ENCODE measurements at regions not wholly inside any gene's neighbourhood (a gene's known extent, or its start where the extent isn't known, plus 50 kb on each side); places are given as distances from the start of the nearest gene placed in this dataset.

DNA sequence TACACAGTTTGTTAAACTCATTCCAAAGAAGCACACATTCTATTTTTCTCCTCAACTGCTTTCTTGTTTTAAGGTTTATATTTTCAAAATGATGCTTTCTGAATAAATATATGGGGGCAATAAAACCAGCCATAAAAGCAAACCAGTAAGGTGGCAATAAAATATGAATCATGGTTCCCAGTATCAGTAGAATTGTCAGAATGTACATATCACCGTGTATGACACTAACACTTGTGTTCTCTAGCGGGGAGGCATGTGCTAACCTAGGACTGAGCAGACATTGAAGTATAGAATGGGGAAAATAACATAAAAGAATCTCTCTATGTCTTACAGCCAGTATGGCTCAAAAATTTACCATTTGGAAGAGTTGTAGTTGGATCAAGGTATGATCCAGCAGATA, 329.9 kb upstream of the ISL1 start:
- TF ChIP-seq, protein P1, sequence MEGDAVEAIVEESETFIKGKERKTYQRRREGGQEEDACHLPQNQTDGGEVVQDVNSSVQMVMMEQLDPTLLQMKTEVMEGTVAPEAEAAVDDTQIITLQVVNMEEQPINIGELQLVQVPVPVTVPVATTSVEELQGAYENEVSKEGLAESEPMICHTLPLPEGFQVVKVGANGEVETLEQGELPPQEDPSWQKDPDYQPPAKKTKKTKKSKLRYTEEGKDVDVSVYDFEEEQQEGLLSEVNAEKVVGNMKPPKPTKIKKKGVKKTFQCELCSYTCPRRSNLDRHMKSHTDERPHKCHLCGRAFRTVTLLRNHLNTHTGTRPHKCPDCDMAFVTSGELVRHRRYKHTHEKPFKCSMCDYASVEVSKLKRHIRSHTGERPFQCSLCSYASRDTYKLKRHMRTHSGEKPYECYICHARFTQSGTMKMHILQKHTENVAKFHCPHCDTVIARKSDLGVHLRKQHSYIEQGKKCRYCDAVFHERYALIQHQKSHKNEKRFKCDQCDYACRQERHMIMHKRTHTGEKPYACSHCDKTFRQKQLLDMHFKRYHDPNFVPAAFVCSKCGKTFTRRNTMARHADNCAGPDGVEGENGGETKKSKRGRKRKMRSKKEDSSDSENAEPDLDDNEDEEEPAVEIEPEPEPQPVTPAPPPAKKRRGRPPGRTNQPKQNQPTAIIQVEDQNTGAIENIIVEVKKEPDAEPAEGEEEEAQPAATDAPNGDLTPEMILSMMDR (IDR thresholded peaks at IDR 0.05; ENCODE audit: borderline replicate concordance, extremely low read depth, insufficient read depth), result no peak
- Histone ChIP-seq H3K4me3 (ENCODE audit: low read length in 3 of 3) (no peak overlapping the region), H3K9ac (ENCODE audit: low read length in 3 of 3) (no peak overlapping the region), H3K4me1 (ENCODE audit: control insufficient read depth in 2 of 3, insufficient read depth in 2 of 3, low read depth in 1 of 3, low read length in 3 of 3) (no peaks in the 10 kb centered on the region), H3K36me3 (ENCODE audit: control insufficient read depth in 2 of 3, insufficient read depth in 3 of 3, low read length in 3 of 3) (no peaks in the 10 kb centered on the region), H3K27ac (ENCODE audit: low read depth in 2 of 2, low read length in 2 of 2) (no peak overlapping the region), H3K9me3 (ENCODE audit: control insufficient read depth in 2 of 3, insufficient read depth in 1 of 3, low read length in 3 of 3) (no peaks in the 10 kb centered on the region), H3K27me3 (ENCODE audit: control insufficient read depth, insufficient read depth, low read length) (no peaks in the 10 kb centered on the region)
- intact Hi-C loops (cut with DNase I), result no loop called here
- FAIRE-seq, result no peak
- DNase-seq, result no peak

DNA sequence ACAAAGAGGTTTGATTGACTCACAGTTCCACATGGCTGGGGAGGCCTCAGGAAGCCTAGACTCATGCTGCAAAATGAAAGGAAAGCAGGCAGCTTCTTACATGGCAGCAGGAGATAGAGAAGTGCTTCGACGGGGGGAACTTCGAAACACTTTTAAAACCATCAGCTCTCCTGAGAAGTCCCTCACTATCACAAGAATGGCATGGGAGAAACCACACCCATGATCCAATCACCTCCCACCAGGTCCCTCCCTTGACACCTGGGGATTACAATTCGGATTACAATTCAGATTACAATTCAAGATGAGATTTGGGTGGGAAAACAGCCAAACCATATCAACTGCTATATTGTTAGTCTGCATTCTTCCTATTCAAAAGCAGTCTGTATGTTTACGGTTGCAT, 322.3 kb upstream of the ISL1 start:
- H3K4me3 ChIP-seq (ENCODE audit: low read length in 3 of 3), result no peak overlapping the region
- intact Hi-C loops (cut with DNase I), result no loop called here
- DNase-seq, result no peak
- no peaks in the 10 kb centered on the region for H3K9me3 ChIP-seq (ENCODE audit: control insufficient read depth in 2 of 3, insufficient read depth in 1 of 3, low read length in 3 of 3)
- H3K4me1 ChIP-seq (ENCODE audit: control insufficient read depth in 2 of 3, insufficient read depth in 2 of 3, low read depth in 1 of 3, low read length in 3 of 3), result no peaks in the 10 kb centered on the region
- TF ChIP-seq, protein P1 (IDR thresholded peaks at IDR 0.05; ENCODE audit: borderline replicate concordance, extremely low read depth, insufficient read depth), result no peak
- no peaks in the 10 kb centered on the region for H3K27me3 ChIP-seq (ENCODE audit: control insufficient read depth, insufficient read depth, low read length)
- H3K36me3 ChIP-seq (ENCODE audit: control insufficient read depth in 2 of 3, insufficient read depth in 3 of 3, low read length in 3 of 3), result no peaks in the 10 kb centered on the region
- FAIRE-seq, result no peak
- no peak overlapping the region for H3K9ac ChIP-seq (ENCODE audit: low read length in 3 of 3)
- H3K27ac ChIP-seq (ENCODE audit: low read depth in 2 of 2, low read length in 2 of 2), result no peak overlapping the region

DNA sequence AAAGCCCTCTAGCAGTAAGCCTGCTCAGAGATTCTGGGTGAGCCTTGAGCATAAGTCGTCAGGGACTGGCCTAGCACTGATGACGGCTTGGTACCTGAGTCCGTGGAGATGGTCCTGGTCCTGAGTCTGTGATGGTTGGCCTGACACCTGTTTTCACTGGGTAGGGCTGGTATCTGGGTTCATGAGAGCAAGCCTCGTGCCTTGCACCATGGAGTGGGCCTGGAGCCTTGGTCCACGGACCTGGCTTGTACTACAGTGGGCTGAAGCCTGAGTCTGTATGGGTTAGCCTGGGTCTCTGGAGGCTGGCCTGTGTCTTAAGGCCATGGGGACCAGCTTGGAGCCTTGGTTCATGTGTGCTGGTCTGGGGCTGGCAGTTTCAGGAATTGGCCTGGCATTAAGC, 310.3 kb upstream of the ISL1 start:
- peaks cover 0 to 11% (median 1%) of the 10 kb centered on the region in 3 donors for H3K9me3 ChIP-seq (ENCODE audit: control insufficient read depth in 2 of 3, insufficient read depth in 1 of 3, low read length in 3 of 3)
- H3K4me3 ChIP-seq (ENCODE audit: low read length in 3 of 3), result no peak overlapping the region
- no peaks in the 10 kb centered on the region for H3K27me3 ChIP-seq (ENCODE audit: control insufficient read depth, insufficient read depth, low read length)
- TF ChIP-seq, protein P1 (IDR thresholded peaks at IDR 0.05; ENCODE audit: borderline replicate concordance, extremely low read depth, insufficient read depth), result no peak
- no peak overlapping the region for H3K9ac ChIP-seq (ENCODE audit: low read length in 3 of 3)
- intact Hi-C loops (cut with DNase I), result no loop called here
- no peaks in the 10 kb centered on the region for H3K36me3 ChIP-seq (ENCODE audit: control insufficient read depth in 2 of 3, insufficient read depth in 3 of 3, low read length in 3 of 3)
- FAIRE-seq (no peak), DNase-seq (no peak)
- H3K4me1 ChIP-seq (ENCODE audit: control insufficient read depth in 2 of 3, insufficient read depth in 2 of 3, low read depth in 1 of 3, low read length in 3 of 3), result no peaks in the 10 kb centered on the region
- H3K27ac ChIP-seq (ENCODE audit: low read depth in 2 of 2, low read length in 2 of 2), result no peak overlapping the region

DNA sequence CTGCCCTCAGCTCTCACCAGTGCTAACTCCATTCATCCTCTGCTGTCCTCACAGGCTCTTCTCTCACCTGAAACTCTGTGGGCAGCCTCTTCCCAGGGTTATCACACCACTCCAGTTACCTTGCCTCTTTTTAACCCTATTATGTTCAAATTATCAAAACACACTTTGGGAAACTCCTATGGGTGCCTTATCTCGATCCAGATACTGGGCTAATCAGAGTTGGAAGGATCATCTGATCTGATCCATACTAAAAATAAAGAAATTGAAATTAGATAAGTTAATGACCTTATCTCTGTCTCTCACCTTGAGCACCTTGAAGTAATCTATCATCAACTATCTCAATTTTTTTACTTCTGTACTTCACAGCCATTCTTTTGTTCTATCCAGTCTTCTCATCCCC, 300.5 kb upstream of the ISL1 start:
- H3K9ac ChIP-seq (ENCODE audit: low read length in 3 of 3), result no peak overlapping the region
- H3K27ac ChIP-seq (ENCODE audit: low read depth in 2 of 2, low read length in 2 of 2), result no peak overlapping the region
- no peak overlapping the region for H3K4me3 ChIP-seq (ENCODE audit: low read length in 3 of 3)
- H3K9me3 ChIP-seq (ENCODE audit: control insufficient read depth in 2 of 3, insufficient read depth in 1 of 3, low read length in 3 of 3), result no peaks in the 10 kb centered on the region
- H3K4me1 ChIP-seq (ENCODE audit: control insufficient read depth in 2 of 3, insufficient read depth in 2 of 3, low read depth in 1 of 3, low read length in 3 of 3), result no peaks in the 10 kb centered on the region
- TF ChIP-seq, protein P1 (IDR thresholded peaks at IDR 0.05; ENCODE audit: borderline replicate concordance, extremely low read depth, insufficient read depth), result no peak
- intact Hi-C loops (cut with DNase I), result no loop called here
- FAIRE-seq (no peak), DNase-seq (no peak)
- no peaks in the 10 kb centered on the region for H3K36me3 ChIP-seq (ENCODE audit: control insufficient read depth in 2 of 3, insufficient read depth in 3 of 3, low read length in 3 of 3)
- no peaks in the 10 kb centered on the region for H3K27me3 ChIP-seq (ENCODE audit: control insufficient read depth, insufficient read depth, low read length)
